ENCODE measurements at regions not wholly inside any gene's neighbourhood (a gene's known extent, or its start where the extent isn't known, plus 50 kb on each side); places are given as distances from the start of the nearest gene placed in this dataset.
"Not testable (repeated sequence)": the region's sequence is repeated elsewhere in the genome, so short reads cannot be mapped to it uniquely, and the experiment has no call there.

GRCh38 chr5:155768332-155768731 is 558.6 kb upstream of the SGCD start:
- DNase-seq (ENCODE audit: low read depth) = no peak

- DNase-seq (ENCODE audit: low read depth) = no peak
Measured at GRCh38 chr5:155772009-155772662, 554.8 kb upstream of the SGCD start.

GRCh38 chr5:155773680-155774079 is 553.3 kb upstream of the SGCD start:
- DNase-seq (ENCODE audit: low read depth) = no peak

- DNase-seq (ENCODE audit: low read depth) = no peak
Measured at GRCh38 chr5:155780260-155780659, 546.7 kb upstream of the SGCD start.

- DNase-seq (ENCODE audit: low read depth) = no peak
Measured at GRCh38 chr5:155783246-155783645, 543.7 kb upstream of the SGCD start.

GRCh38 chr5:155783791-155784190 is 543.2 kb upstream of the SGCD start:
- DNase-seq (ENCODE audit: low read depth) = no peak

GRCh38 chr5:155786108-155786507 is 540.9 kb upstream of the SGCD start:
- no peak for DNase-seq (ENCODE audit: low read depth)

- no peak for DNase-seq (ENCODE audit: low read depth)
Measured at GRCh38 chr5:155792873-155793272, 534.1 kb upstream of the SGCD start.

GRCh38 chr5:155794795-155795194 is 532.2 kb upstream of the SGCD start:
- DNase-seq (ENCODE audit: low read depth) = no peak

GRCh38 chr5:155799308-155799707 is 527.7 kb upstream of the SGCD start:
- no peak for DNase-seq (ENCODE audit: low read depth)

GRCh38 chr5:155807884-155808576 is 518.9 kb upstream of the SGCD start:
- no peak for DNase-seq (ENCODE audit: low read depth)

- DNase-seq (ENCODE audit: low read depth) = no peak
Measured at GRCh38 chr5:155815248-155815647, 511.7 kb upstream of the SGCD start.

GRCh38 chr5:155822177-155822576 is 504.8 kb upstream of the SGCD start:
- DNase-seq (ENCODE audit: low read depth) = no peak

- no peak for DNase-seq (ENCODE audit: low read depth)
Measured at GRCh38 chr5:155826611-155827507, 500.1 kb upstream of the SGCD start.

- not testable (repeated sequence) for DNase-seq (ENCODE audit: low read depth)
Measured at GRCh38 chr5:155827508-155827815, 499.5 kb upstream of the SGCD start.

GRCh38 chr5:155827949-155828348 is 499.0 kb upstream of the SGCD start:
- no peak for DNase-seq (ENCODE audit: low read depth)

GRCh38 chr5:155831491-155831890 is 495.5 kb upstream of the SGCD start:
- no peak for DNase-seq (ENCODE audit: low read depth)

- DNase-seq (ENCODE audit: low read depth) = no peak
Measured at GRCh38 chr5:155833287-155833686, 493.7 kb upstream of the SGCD start.

- DNase-seq (ENCODE audit: low read depth) = no peak
Measured at GRCh38 chr5:155834271-155834975, 492.5 kb upstream of the SGCD start.

- DNase-seq (ENCODE audit: low read depth) = no peak
Measured at GRCh38 chr5:155836089-155836803, 490.7 kb upstream of the SGCD start.

- DNase-seq (ENCODE audit: low read depth) = no peak
Measured at GRCh38 chr5:155838394-155838793, 488.6 kb upstream of the SGCD start.
